OCI-LY7 (cell line): ENCODE measurements at regions not wholly inside any gene's neighbourhood (a gene's known extent, or its start where the extent isn't known, plus 50 kb on each side); places are given as distances from the start of the nearest gene placed in this dataset.

Source experiments
- BruUV-seq: library from RNA; stranded (reverse); fragments of 400-500 nt; replicated peaks from 2 replicates; lab custom pipeline; 2021; lab: Mats Ljungman, UMichigan
- CTCF ChIA-PET: fragments of 300-600 bp; sonication (Branson Sonifier 250); formaldehyde crosslinking; loops from one replicate; lab custom pipeline; 2022; ENCODE audit warnings: antibody characterized with exemption; ENCODE audit not compliant: unreplicated experiment; lab: Charles Lee
- POLR2A ChIA-PET: fragments of 300-600 bp; sonication (Branson Sonifier 250); formaldehyde crosslinking; loops from one replicate; lab custom pipeline; 2022; ENCODE audit warnings: antibody characterized with exemption; lab: Charles Lee
- DNase-seq: peaks from one replicate; pipeline ENCODE4 v3.0.0-alpha.2; 2015; ENCODE audit warnings: low spot score
- H2AFZ ChIP-seq: fragments of 200-600 bp; sonication (generic), shearing (Covaris generic); 2 replicates; pipeline ENCODE4 v1.6.1; 2014; ENCODE audit warnings: mild to moderate bottlenecking, antibody characterized with exemption, low read length, moderate library complexity
- H3K27ac ChIP-seq: fragments of 200-600 bp; sonication (generic); 2 replicates; pipeline ENCODE4 v1.5.1; 2014; ENCODE audit warnings: mixed run types, low read depth, mild to moderate bottlenecking, moderate library complexity, low read length, inconsistent platforms; ENCODE audit not compliant: poor library complexity, severe bottlenecking
- H3K36me3 ChIP-seq: fragments of 200-600 bp; sonication (generic); 2 replicates; pipeline ENCODE4 v1.6.1; 2014; ENCODE audit warnings: mild to moderate bottlenecking, antibody characterized with exemption, low read length, moderate library complexity, mixed read lengths; ENCODE audit not compliant: insufficient read depth
- H3K4me1 ChIP-seq: fragments of 200-600 bp; sonication (generic); 2 replicates; pipeline ENCODE4 v1.5.1; 2014; ENCODE audit warnings: mild to moderate bottlenecking, low read length; ENCODE audit not compliant: insufficient read depth, poor library complexity, severe bottlenecking
- H3K4me2 ChIP-seq: fragments of 200-600 bp; sonication (generic); 2 replicates; pipeline ENCODE4 v1.6.1; 2014; ENCODE audit warnings: mild to moderate bottlenecking, low read length
- H3K4me3 ChIP-seq: fragments of 200-600 bp; sonication (generic); 2 replicates; pipeline ENCODE4 v1.5.1; 2014; ENCODE audit warnings: mild to moderate bottlenecking, low read depth, low read length; ENCODE audit not compliant: poor library complexity, severe bottlenecking
- H3K79me2 ChIP-seq: fragments of 200-600 bp; sonication (generic); 2 replicates; pipeline ENCODE4 v1.6.1; 2016; ENCODE audit warnings: low read depth, mild to moderate bottlenecking, low read length, moderate library complexity, mixed read lengths; ENCODE audit not compliant: insufficient read depth
- H3K9me2 ChIP-seq: fragments of 200-600 bp; sonication (generic); 2 replicates; pipeline ENCODE4 v1.6.1; 2016; ENCODE audit warnings: mild to moderate bottlenecking, low read length, mixed read lengths; ENCODE audit not compliant: insufficient read depth
- H3K9me3 ChIP-seq: fragments of 200-600 bp; sonication (generic); 2 replicates; pipeline ENCODE4 v1.6.1; 2014; ENCODE audit warnings: mild to moderate bottlenecking, mixed run types, low read length, mixed read lengths
- H4K20me1 ChIP-seq: fragments of 200-600 bp; sonication (generic); 2 replicates; pipeline ENCODE4 v1.6.1; 2014; ENCODE audit warnings: mild to moderate bottlenecking, antibody characterized with exemption, low read length, moderate library complexity, mixed read lengths; ENCODE audit not compliant: insufficient read depth
- EZH2phosphoT487 ChIP-seq: fragments of 200-600 bp; sonication (generic); IDR thresholded peaks from 2 replicates; pipeline ENCODE4 v1.6.1; 2018; ENCODE audit warnings: low read depth, borderline replicate concordance, mild to moderate bottlenecking, mixed run types, antibody characterized with exemption, low read length, moderate library complexity, mixed read lengths
- intact Hi-C: fragments of 100-400 bp; cut with micrococcal nuclease; formaldehyde crosslinking; loops from one replicate; pipeline ENCODE4 v1.10.0; 2022; ENCODE audit not compliant: unreplicated experiment
- TF ChIP-seq, protein P1 (sequence below): fragments of 200-600 bp; sonication (generic); conservative IDR thresholded peaks from 2 replicates; pipeline ENCODE4 v1.5.1; 2014; ENCODE audit warnings: mild to moderate bottlenecking, antibody characterized with exemption, low read length, moderate library complexity, mixed read lengths

DNA sequence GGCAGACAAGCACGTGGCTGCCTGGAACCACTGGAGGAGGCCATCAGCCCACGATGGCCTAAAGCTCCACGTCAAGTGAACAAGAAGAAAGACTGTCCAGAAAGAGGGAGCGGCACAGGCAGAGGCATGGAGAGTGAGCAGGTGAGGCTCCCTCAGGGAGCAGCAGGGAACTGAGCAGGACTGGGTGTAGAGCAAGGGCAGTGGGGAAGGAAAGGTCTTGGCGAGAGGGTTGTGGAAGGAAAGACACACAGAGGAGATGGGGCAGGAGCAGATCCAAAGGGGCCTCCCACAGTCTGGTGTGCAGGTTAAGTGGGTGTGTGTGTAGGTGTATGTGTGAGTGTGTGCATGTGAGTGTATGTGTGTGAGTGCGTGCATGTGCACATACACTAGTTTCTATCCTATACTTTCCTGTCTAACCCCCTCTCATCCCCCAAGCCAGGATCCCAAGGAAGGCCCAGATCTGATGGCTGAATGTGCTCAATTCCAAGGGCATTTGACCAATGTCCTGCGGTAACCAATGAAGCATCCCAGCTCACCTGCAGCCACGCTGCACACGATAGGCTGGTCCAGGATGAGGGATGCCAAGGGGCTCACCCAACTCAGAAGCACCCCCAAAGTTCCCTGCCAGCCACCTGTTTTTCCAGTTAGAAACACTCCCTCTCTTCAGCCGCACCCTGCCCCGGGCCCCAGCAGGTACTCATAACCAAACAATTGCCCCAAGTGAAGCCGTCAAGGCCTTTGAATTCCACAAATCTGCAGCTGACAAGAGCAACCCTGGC lies 262.5 kb upstream of the RAB6C start:
- intact Hi-C loops = no loop called here
- CTCF ChIA-PET = no interaction called here
- H3K79me2 ChIP-seq = no peaks in the 10 kb centered on the region
- H3K9me3 ChIP-seq = no peaks in the 10 kb centered on the region
- H2AFZ ChIP-seq = no peak overlapping the region
- H3K9me2 ChIP-seq = no peaks in the 10 kb centered on the region
- H3K27ac ChIP-seq = no peak overlapping the region
- TF ChIP-seq EZH2phosphoT487 = no peak
- TF ChIP-seq, protein P1, sequence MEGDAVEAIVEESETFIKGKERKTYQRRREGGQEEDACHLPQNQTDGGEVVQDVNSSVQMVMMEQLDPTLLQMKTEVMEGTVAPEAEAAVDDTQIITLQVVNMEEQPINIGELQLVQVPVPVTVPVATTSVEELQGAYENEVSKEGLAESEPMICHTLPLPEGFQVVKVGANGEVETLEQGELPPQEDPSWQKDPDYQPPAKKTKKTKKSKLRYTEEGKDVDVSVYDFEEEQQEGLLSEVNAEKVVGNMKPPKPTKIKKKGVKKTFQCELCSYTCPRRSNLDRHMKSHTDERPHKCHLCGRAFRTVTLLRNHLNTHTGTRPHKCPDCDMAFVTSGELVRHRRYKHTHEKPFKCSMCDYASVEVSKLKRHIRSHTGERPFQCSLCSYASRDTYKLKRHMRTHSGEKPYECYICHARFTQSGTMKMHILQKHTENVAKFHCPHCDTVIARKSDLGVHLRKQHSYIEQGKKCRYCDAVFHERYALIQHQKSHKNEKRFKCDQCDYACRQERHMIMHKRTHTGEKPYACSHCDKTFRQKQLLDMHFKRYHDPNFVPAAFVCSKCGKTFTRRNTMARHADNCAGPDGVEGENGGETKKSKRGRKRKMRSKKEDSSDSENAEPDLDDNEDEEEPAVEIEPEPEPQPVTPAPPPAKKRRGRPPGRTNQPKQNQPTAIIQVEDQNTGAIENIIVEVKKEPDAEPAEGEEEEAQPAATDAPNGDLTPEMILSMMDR = no peak
- H3K36me3 ChIP-seq = no peaks in the 10 kb centered on the region
- POLR2A ChIA-PET = no interaction called here
- no peak for DNase-seq
- no TSS peak for BruUV-seq
- no peaks in the 10 kb centered on the region for H4K20me1 ChIP-seq
- no peak overlapping the region for H3K4me3 ChIP-seq
- H3K4me1 ChIP-seq = no peaks in the 10 kb centered on the region
- no peak overlapping the region for H3K4me2 ChIP-seq

DNA sequence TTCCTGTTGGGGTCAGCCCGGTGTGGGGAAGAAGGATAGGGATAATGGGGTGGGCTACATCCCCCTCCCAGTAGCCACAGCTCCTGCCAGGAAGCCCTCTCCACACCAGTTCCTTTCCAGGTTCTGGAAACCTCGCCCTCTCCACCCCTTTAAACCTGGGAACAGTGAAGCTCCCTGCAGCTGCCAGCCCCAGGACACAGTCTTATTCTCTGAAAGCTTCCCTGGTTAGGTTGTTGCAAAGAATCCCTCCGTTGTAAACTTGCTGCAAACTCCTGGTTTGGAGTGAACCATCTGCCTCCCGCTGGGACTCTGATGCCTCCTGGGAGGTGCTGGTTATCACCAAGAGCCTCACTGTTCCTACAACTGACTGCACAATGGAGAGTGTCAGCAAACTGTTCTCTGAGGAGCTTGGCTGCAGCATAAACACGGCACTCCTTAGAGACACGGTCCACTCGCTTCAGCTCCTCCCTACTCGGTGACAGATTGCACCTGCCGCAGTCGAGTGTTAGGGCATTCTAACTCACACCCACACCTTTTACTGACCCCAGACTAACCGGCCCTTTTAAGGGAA lies 261.8 kb upstream of the RAB6C start:
- H4K20me1 ChIP-seq = no peaks in the 10 kb centered on the region
- H3K27ac ChIP-seq = no peak overlapping the region
- ChIA-PET CTCF (no interaction called here), POLR2A (no interaction called here)
- H2AFZ ChIP-seq = no peak overlapping the region
- H3K79me2 ChIP-seq = no peaks in the 10 kb centered on the region
- no peaks in the 10 kb centered on the region for H3K36me3 ChIP-seq
- H3K4me2 ChIP-seq = no peak overlapping the region
- intact Hi-C loops = no loop called here
- no TSS peak for BruUV-seq
- H3K9me2 ChIP-seq = no peaks in the 10 kb centered on the region
- H3K4me3 ChIP-seq = no peak overlapping the region
- no peak for DNase-seq
- TF ChIP-seq EZH2phosphoT487 = no peak
- TF ChIP-seq, protein P1 = no peak
- no peaks in the 10 kb centered on the region for H3K9me3 ChIP-seq
- no peaks in the 10 kb centered on the region for H3K4me1 ChIP-seq

DNA sequence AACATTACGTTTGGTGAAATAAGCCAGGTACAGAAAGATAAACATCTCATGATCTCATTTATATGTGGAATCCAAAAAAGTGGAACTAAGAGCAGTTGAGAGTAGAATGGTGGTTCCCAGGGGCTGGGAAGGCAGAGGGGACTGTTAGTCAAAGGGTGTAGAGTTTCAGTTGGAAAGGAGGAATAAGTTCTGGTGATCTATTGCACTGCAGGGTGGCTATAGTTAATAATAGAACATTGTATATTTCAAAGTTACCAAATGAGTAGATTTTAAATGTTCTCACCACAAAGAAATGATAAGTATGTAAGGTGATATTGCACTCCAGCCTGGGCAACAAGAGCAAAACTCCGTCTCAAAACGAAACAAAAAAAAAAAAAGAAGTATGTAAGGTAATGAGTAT lies 260.1 kb upstream of the RAB6C start:
- Histone ChIP-seq H3K4me1 (no peaks in the 10 kb centered on the region), H3K4me2 (no peak overlapping the region), H2AFZ (no peak overlapping the region), H3K27ac (no peak overlapping the region), H3K4me3 (no peak overlapping the region), H3K79me2 (no peaks in the 10 kb centered on the region), H3K9me2 (no peaks in the 10 kb centered on the region), H3K9me3 (no peaks in the 10 kb centered on the region), H3K36me3 (no peaks in the 10 kb centered on the region), H4K20me1 (no peaks in the 10 kb centered on the region)
- TF ChIP-seq EZH2phosphoT487 = no peak
- TF ChIP-seq, protein P1 = no peak
- no TSS peak for BruUV-seq
- ChIA-PET POLR2A (no interaction called here), CTCF (no interaction called here)
- DNase-seq = no peak
- intact Hi-C loops = no loop called here
